ENCODE measurements at regions not wholly inside any gene's neighbourhood (a gene's known extent, or its start where the extent isn't known, plus 50 kb on each side); places are given as distances from the start of the nearest gene placed in this dataset.
"Not testable (repeated sequence)": the region's sequence is repeated elsewhere in the genome, so short reads cannot be mapped to it uniquely, and the experiment has no call there.

DNA sequence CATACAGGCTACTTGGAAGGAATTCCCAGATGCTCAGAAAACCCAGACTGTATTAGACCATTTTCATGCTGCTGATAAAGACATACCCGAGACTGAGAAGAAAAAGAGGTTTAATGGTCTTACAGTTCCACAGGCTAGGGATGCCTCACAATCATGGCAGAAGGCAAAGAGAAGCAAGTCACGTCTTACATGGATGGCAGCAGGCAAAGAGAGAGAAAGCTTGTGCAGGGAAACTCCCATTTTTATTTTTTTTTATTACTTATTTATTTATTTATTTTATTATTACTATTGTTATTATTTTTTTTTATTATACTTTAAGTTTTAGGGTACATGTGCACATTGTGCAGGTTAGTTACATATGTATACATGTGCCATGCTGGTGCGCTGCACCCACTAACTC lies 140.6 kb downstream of the SLC39A8 start:
- TF ChIP-seq, protein P1, sequence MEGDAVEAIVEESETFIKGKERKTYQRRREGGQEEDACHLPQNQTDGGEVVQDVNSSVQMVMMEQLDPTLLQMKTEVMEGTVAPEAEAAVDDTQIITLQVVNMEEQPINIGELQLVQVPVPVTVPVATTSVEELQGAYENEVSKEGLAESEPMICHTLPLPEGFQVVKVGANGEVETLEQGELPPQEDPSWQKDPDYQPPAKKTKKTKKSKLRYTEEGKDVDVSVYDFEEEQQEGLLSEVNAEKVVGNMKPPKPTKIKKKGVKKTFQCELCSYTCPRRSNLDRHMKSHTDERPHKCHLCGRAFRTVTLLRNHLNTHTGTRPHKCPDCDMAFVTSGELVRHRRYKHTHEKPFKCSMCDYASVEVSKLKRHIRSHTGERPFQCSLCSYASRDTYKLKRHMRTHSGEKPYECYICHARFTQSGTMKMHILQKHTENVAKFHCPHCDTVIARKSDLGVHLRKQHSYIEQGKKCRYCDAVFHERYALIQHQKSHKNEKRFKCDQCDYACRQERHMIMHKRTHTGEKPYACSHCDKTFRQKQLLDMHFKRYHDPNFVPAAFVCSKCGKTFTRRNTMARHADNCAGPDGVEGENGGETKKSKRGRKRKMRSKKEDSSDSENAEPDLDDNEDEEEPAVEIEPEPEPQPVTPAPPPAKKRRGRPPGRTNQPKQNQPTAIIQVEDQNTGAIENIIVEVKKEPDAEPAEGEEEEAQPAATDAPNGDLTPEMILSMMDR (IDR thresholded peaks at IDR 0.05 in 2 of 3, conservative IDR thresholded peaks at IDR 0.05 in 1 of 3; ENCODE audit: borderline replicate concordance in 1 of 3, insufficient read depth in 1 of 3, low read depth in 2 of 3, low read length in 2 of 3) = not testable (repeated sequence)
- not testable (repeated sequence) for TF ChIP-seq EGR1 (IDR thresholded peaks at IDR 0.05; ENCODE audit: low read depth); SP1 (IDR thresholded peaks at IDR 0.05; ENCODE audit: low read depth); POLR2AphosphoS5 (IDR thresholded peaks at IDR 0.05; ENCODE audit: low read depth, low read length); POLR2A (IDR thresholded peaks at IDR 0.05; ENCODE audit: borderline replicate concordance, extremely low read depth, insufficient read depth, insufficient read length); YY1 (IDR thresholded peaks at IDR 0.05; ENCODE audit: extremely low read depth, insufficient replicate concordance, low read depth, low read length); EZH2phosphoT487 (IDR thresholded peaks at IDR 0.05; ENCODE audit: borderline replicate concordance); EZH2 (IDR thresholded peaks at IDR 0.05)
